DOHH2 (cell line): ENCODE measurements at regions not wholly inside any gene's neighbourhood (a gene's known extent, or its start where the extent isn't known, plus 50 kb on each side); places are given as distances from the start of the nearest gene placed in this dataset.

Experiments used
- H3F3A ChIP-seq: fragments of 200-600 bp; sonication (generic), shearing (Covaris generic); 2 replicates; pipeline ENCODE4 v1.6.0; 2016; ENCODE audit warnings: antibody characterized with exemption, mild to moderate bottlenecking; ENCODE audit not compliant: control insufficient read depth, insufficient read depth
- H3K27ac ChIP-seq: fragments of 200-600 bp; sonication (generic); 2 replicates; pipeline ENCODE4 v1.5.1; 2014; ENCODE audit warnings: low read depth, mild to moderate bottlenecking, low read length, moderate library complexity
- H3K27me3 ChIP-seq: fragments of 200-600 bp; sonication (generic); 2 replicates; pipeline ENCODE4 v1.6.1; 2014; ENCODE audit warnings: mild to moderate bottlenecking, low read length, mixed read lengths; ENCODE audit not compliant: control insufficient read depth
- H3K36me3 ChIP-seq: fragments of 200-600 bp; sonication (generic); 2 replicates; pipeline ENCODE4 v1.6.1; 2014; ENCODE audit warnings: mild to moderate bottlenecking, low read length, moderate library complexity, mixed read lengths; ENCODE audit not compliant: control insufficient read depth
- H3K4me1 ChIP-seq: fragments of 200-600 bp; sonication (generic); 2 replicates; pipeline ENCODE4 v1.6.1; 2014; ENCODE audit warnings: mild to moderate bottlenecking, low read length, mixed read lengths; ENCODE audit not compliant: control insufficient read depth
- H3K4me2 ChIP-seq: fragments of 200-600 bp; sonication (generic); 2 replicates; pipeline ENCODE4 v1.6.0; 2014; ENCODE audit warnings: mild to moderate bottlenecking, low read length, moderate library complexity
- H3K4me3 ChIP-seq: fragments of 200-600 bp; sonication (generic); 2 replicates; pipeline ENCODE4 v1.5.1; 2014; ENCODE audit warnings: mild to moderate bottlenecking, low read length, mixed read lengths
- H3K79me2 ChIP-seq: fragments of 200-600 bp; sonication (generic); 2 replicates; pipeline ENCODE4 v1.6.1; 2014; ENCODE audit warnings: mild to moderate bottlenecking, low read length, mixed read lengths; ENCODE audit not compliant: control insufficient read depth
- H3K9me2 ChIP-seq: fragments of 200-600 bp; sonication (generic); replicated peaks from 2 replicates; pipeline ENCODE4 v1.6.1; 2014; ENCODE audit warnings: mild to moderate bottlenecking, low read length, mixed read lengths; ENCODE audit not compliant: control insufficient read depth
- H3K9me3 ChIP-seq: fragments of 200-600 bp; sonication (generic); 2 replicates; pipeline ENCODE4 v1.6.1; 2014; ENCODE audit warnings: antibody characterized with exemption, low read length, mixed read lengths; ENCODE audit not compliant: control insufficient read depth, insufficient read depth
- H4K20me1 ChIP-seq: fragments of 200-600 bp; sonication (generic); 2 replicates; pipeline ENCODE4 v1.6.0; 2014; ENCODE audit warnings: low read depth, mild to moderate bottlenecking, antibody characterized with exemption, low read length, moderate library complexity; ENCODE audit not compliant: control insufficient read depth, insufficient read depth
- EZH2phosphoT487 ChIP-seq: fragments of 200-600 bp; sonication (generic); IDR thresholded peaks from 2 replicates; pipeline ENCODE4 v1.6.1; 2017; ENCODE audit warnings: borderline replicate concordance, mild to moderate bottlenecking, antibody characterized with exemption, low read length, moderate library complexity, mixed read lengths
- TF ChIP-seq, protein P1 (sequence below): fragments of 200-600 bp; sonication (generic); IDR thresholded peaks from one replicate; pipeline ENCODE4 v1.5.1; 2014; ENCODE audit warnings: antibody characterized with exemption, mild to moderate bottlenecking, low read depth, low read length; ENCODE audit not compliant: poor library complexity, severe bottlenecking

DNA sequence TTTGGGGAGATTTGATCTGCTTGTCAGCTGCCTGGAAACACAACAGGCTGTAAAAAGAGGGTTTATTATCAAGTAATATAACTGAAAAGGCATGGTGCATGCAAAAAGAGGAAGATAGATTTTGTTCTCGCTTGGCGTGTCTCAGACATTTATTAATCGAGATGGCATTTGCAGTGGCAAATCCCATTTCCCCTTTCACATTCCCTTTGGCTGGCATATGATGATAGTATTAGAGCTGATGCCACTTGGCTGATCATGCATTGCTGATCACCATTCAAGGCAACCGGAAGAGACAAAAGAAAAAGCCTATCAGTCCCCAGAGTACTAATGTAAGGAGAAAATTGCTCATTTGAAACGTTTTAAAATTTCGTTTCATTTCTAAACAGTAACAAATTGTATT, 101.8 kb downstream of the ZIC3 start:
- Histone ChIP-seq H3F3A (no peaks in the 10 kb centered on the region), H3K79me2 (no peaks in the 10 kb centered on the region), H3K27me3 (no peaks in the 10 kb centered on the region), H4K20me1 (no peaks in the 10 kb centered on the region), H3K36me3 (no peaks in the 10 kb centered on the region), H3K4me3 (no peak overlapping the region), H3K4me2 (no peak overlapping the region), H3K27ac (no peak overlapping the region), H3K9me2 (no peaks in the 10 kb centered on the region), H3K9me3 (no peaks in the 10 kb centered on the region), H3K4me1 (no peaks in the 10 kb centered on the region)
- TF ChIP-seq EZH2phosphoT487 = no peak
- TF ChIP-seq, protein P1, sequence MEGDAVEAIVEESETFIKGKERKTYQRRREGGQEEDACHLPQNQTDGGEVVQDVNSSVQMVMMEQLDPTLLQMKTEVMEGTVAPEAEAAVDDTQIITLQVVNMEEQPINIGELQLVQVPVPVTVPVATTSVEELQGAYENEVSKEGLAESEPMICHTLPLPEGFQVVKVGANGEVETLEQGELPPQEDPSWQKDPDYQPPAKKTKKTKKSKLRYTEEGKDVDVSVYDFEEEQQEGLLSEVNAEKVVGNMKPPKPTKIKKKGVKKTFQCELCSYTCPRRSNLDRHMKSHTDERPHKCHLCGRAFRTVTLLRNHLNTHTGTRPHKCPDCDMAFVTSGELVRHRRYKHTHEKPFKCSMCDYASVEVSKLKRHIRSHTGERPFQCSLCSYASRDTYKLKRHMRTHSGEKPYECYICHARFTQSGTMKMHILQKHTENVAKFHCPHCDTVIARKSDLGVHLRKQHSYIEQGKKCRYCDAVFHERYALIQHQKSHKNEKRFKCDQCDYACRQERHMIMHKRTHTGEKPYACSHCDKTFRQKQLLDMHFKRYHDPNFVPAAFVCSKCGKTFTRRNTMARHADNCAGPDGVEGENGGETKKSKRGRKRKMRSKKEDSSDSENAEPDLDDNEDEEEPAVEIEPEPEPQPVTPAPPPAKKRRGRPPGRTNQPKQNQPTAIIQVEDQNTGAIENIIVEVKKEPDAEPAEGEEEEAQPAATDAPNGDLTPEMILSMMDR = no peak

DNA sequence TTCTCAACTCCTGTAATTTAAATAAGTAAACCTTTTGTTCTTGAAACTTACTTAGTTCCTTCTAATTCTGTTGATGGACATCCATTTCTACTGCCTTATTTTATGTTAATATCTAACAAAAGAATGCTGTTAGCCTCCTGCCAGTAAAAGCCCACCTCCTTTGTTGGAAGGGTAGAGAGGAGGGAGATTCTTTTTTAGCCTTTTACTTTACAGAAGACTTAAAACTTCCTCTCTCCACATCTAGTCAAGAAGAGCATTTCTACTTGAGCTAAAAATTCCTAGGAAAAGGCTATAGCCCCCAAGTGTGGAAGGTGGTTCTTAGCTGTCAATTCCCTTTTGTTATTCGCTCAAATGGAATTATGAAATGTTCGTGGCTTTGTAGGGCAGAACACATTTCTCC, 118.7 kb downstream of the ZIC3 start:
- Histone ChIP-seq H3K79me2 (no peaks in the 10 kb centered on the region), H3K9me2 (no peaks in the 10 kb centered on the region), H3K4me3 (no peak overlapping the region), H3K4me1 (no peaks in the 10 kb centered on the region), H3F3A (no peaks in the 10 kb centered on the region), H3K4me2 (no peak overlapping the region), H3K36me3 (no peaks in the 10 kb centered on the region), H3K9me3 (no peaks in the 10 kb centered on the region), H3K27ac (no peak overlapping the region), H4K20me1 (no peaks in the 10 kb centered on the region), H3K27me3 (no peaks in the 10 kb centered on the region)
- TF ChIP-seq EZH2phosphoT487 = no peak
- TF ChIP-seq, protein P1 = no peak

DNA sequence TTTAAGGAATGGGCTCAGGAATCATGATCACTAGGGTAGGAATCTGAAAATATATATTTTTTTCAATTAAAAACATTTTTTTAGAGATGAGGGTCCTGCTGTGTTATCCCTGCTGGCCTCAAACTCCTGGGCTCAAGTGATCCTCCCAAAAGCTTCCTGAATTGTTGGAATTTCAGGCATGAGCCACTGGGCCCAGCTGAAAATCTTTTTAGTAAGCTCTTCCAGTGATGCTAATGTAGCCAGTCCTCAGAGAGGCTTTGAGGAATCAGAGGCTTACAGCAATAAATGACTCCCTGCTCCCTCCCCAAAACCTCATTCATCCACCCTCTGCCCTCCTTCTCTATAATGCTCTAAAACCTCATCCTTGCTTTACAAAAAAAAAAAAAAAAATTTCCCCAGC, 129.5 kb downstream of the ZIC3 start:
- Histone ChIP-seq H3K4me1 (no peaks in the 10 kb centered on the region), H3K27ac (no peak overlapping the region), H4K20me1 (no peaks in the 10 kb centered on the region), H3K79me2 (no peaks in the 10 kb centered on the region), H3K9me2 (no peaks in the 10 kb centered on the region), H3K27me3 (no peaks in the 10 kb centered on the region), H3K4me2 (no peak overlapping the region), H3K36me3 (no peaks in the 10 kb centered on the region), H3K9me3 (no peaks in the 10 kb centered on the region), H3K4me3 (no peak overlapping the region), H3F3A (no peaks in the 10 kb centered on the region)
- TF ChIP-seq, protein P1 = no peak
- no peak for TF ChIP-seq EZH2phosphoT487

DNA sequence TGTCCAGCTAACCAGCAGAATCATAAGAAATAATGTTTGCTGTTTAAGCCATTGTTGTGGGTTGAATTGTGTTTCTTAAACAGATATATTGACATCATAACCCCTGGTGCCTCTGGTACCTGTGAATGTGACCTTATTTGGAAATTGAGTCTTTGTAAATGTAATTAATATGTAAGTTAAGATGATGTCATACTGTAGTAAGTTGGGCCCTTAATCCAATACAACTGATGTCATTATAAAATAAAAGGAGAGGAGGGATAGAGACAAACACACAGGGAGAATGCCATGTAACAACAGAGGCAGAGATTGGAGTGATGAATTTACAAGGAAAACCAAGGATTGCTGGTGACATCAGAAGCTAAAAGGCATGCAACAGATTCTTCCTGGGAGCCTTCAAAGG, 141.4 kb downstream of the ZIC3 start:
- no peaks in the 10 kb centered on the region for H3K9me2 ChIP-seq
- no peaks in the 10 kb centered on the region for H3K79me2 ChIP-seq
- H3K9me3 ChIP-seq = no peaks in the 10 kb centered on the region
- no peak overlapping the region for H3K4me2 ChIP-seq
- no peak for TF ChIP-seq EZH2phosphoT487
- TF ChIP-seq, protein P1 = no peak
- no peaks in the 10 kb centered on the region for H3F3A ChIP-seq
- no peaks in the 10 kb centered on the region for H3K27me3 ChIP-seq
- H3K36me3 ChIP-seq = no peaks in the 10 kb centered on the region
- H4K20me1 ChIP-seq = no peaks in the 10 kb centered on the region
- no peak overlapping the region for H3K27ac ChIP-seq
- no peak overlapping the region for H3K4me3 ChIP-seq
- H3K4me1 ChIP-seq = no peaks in the 10 kb centered on the region
